ENCODE measurements at regions not wholly inside any gene's neighbourhood (a gene's known extent, or its start where the extent isn't known, plus 50 kb on each side); places are given as distances from the start of the nearest gene placed in this dataset.

DNA sequence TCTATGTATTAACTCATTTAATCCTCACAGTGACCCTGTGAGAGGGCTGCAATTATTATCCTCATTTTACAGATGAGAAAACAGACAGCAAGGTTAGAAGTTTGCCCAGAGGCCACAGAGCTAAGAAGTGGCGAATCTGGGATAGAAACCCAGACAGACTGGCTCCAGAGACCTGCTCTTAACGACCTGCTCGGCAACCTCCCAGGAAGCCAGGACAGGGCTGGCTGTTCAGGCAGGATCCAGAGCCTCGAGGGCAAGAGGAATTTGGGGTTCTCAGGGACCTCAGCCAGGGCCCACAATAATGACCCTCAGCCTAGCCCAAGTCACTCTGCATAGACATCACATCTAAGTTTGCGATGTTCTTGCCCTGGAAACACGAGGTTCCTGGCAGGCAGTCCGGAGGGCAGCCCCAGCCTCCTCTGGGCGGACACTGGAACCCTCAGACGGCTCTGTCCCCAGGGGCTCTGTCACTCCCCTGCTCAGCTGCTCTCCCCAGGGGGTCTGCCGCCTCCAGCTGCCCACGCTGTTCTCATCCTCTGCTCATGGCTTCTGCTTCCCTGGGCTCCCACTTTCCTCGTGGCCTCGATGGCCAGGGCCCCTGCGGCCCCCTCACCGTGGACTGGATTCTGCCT, 138.5 kb upstream of the ERCC6L2 start:
- no peak for TF ChIP-seq CTCF (IDR thresholded peaks at IDR 0.05; ENCODE audit: insufficient read depth, low read depth, low read length, missing control alignments)
- no peak for DNase-seq (ENCODE audit: low read depth)
- H3K4me3 ChIP-seq (ENCODE audit: low read depth, low read length) = no peak overlapping the region

DNA sequence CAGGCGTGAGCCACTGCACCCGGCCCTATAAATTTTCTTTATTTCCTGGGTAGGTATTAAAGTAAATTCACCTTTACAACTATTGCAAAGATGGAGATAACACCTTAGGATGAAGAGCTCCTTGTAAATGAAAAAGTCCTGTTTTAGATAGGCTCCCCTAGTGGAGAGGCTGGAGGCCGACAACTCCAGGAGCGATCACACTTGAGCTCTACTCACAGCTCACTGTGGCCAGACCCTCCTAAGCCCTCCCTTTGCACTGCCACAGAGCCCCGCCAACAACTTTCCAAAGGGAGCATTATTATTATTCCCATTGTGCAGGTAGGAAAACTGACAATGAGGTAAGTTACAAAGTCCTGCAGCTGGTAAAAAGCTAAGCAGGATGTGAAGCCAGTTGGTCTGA, 139.1 kb upstream of the ERCC6L2 start:
- DNase-seq (ENCODE audit: low read depth) = no peak
- peak; percentile 33 for TF ChIP-seq CTCF (IDR thresholded peaks at IDR 0.05; ENCODE audit: insufficient read depth, low read depth, low read length, missing control alignments)
- H3K4me3 ChIP-seq (ENCODE audit: low read depth, low read length) = no peak overlapping the region

DNA sequence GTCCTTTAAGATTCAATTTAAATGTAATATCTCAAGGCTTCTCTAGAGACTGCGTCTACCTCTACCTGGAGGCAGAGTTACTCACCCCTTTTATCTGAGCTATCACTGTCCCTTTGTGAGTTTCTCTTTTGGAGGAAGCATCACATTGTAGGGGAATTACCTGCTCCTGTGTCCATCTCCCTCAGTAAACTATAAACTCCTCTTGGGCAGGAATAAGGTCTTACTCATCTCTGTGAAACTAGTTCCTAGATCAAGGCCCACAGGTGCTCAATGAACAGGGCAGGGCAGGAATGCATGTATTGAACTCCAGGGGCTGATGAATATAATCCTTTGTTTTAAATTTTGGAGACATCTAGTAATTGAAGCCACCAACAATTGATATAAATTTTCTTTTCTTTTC, 139.8 kb upstream of the ERCC6L2 start:
- H3K4me3 ChIP-seq (ENCODE audit: low read depth, low read length) = no peak overlapping the region
- no peak for DNase-seq (ENCODE audit: low read depth)
- TF ChIP-seq CTCF (IDR thresholded peaks at IDR 0.05; ENCODE audit: insufficient read depth, low read depth, low read length, missing control alignments) = no peak

GRCh38 chr9:95733741-95734666, 141.5 kb upstream of the ERCC6L2 start:
- no peak for TF ChIP-seq CTCF (IDR thresholded peaks at IDR 0.05; ENCODE audit: insufficient read depth, low read depth, low read length, missing control alignments)
- H3K4me3 ChIP-seq (ENCODE audit: low read depth, low read length) = no peak overlapping the region
- DNase-seq (ENCODE audit: low read depth) = no peak

DNA sequence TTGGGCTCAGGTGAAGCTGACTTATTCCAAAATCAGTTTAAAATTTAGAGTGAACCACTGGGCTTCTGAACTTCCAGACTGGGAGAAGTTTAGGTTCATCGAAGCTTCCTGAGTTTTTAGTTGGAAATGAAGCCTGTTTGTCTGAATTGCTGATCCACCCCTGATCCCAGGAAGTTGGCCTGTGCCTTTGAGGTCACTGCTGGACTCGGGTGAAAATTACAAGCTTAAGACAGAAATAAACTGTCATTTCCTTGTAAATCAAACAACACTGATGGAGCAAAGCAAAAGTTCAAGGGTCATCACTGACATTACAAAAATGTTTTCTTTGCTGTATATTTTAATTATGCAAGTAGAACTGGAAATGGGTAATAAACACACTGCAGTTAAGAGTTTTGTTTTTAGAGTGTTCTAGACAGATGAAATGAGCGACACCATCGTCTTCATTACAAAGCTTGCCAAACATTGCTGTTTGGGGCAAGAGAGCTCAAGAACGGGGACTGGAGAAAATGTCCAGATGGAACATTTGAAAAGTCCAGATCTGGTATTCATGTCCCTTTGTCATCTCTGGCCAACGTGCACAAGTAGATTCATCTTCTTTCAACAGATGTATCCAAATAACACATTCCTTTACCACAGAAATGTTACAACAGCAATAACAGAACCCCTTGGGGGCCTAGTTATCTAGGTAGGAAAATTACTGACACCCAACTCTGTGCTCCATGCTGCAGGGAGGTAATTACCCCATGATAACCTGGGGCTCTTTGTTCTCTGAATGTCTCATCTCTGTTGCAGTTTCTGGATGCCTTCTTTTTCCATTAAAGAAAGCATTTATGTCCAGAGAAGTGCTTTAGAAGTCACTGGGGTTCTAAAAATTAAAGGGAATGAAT, 142.4 kb upstream of the ERCC6L2 start:
- no peak for TF ChIP-seq CTCF (IDR thresholded peaks at IDR 0.05; ENCODE audit: insufficient read depth, low read depth, low read length, missing control alignments)
- DNase-seq (ENCODE audit: low read depth) = no peak
- no peak overlapping the region for H3K4me3 ChIP-seq (ENCODE audit: low read depth, low read length)

DNA sequence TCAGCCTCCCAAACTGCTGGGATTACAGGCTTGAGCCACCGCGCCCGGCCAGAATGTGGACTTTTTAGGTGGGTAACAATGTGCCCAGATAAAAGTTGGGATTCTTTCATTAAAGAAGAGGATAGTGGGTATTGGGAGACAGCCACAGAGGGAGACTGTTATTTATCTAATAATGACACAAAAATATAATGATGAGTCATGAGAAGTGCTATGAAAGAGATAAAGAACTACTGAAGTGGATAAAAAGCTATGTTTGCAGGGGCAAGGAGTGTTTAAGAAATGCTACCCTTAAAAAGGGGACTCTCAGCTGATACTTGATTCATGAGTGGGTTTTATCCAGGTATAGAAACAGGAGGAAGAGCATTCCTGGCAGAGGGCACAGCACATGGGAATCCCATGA, 143.6 kb upstream of the ERCC6L2 start:
- TF ChIP-seq CTCF (IDR thresholded peaks at IDR 0.05; ENCODE audit: insufficient read depth, low read depth, low read length, missing control alignments) = no peak
- H3K4me3 ChIP-seq (ENCODE audit: low read depth, low read length) = no peak overlapping the region
- no peak for DNase-seq (ENCODE audit: low read depth)

Data from GM12865 (cell line).